AG04449 (cell line): ENCODE measurements at regions not wholly inside any gene's neighbourhood (a gene's known extent, or its start where the extent isn't known, plus 50 kb on each side); places are given as distances from the start of the nearest gene placed in this dataset.

Source experiments
- CTCF ChIA-PET: fragments of 350-600 bp; formaldehyde crosslinking; extraction: SDS; loops from one replicate; lab custom pipeline; 2021; ENCODE audit warnings: antibody characterized with exemption; lab: Yijun Ruan, JAX
- POLR2A ChIA-PET: fragments of 400-600, 350-600 bp; formaldehyde crosslinking; extraction: SDS; loops from one replicate; lab custom pipeline; 2020; ENCODE audit warnings: antibody characterized with exemption, inconsistent platforms; lab: Yijun Ruan, JAX
- DNase-seq: peaks from one replicate; pipeline ENCODE4 v3.0.0-alpha.2; 2010; ENCODE audit warnings: low read depth, low spot score
- H3K4me3 ChIP-seq: 2 replicates; pipeline ENCODE4 v1.5.1; 2011; ENCODE audit warnings: low read depth, mild to moderate bottlenecking, control low read depth, low read length
- CTCF ChIP-seq: IDR thresholded peaks from one replicate; pipeline ENCODE4 v1.5.1; 2011; ENCODE audit warnings: mild to moderate bottlenecking, moderate library complexity, low read length, control low read depth, inconsistent platforms; ENCODE audit not compliant: insufficient read depth; ENCODE audit errors: missing control alignments

- ChIA-PET CTCF (no interaction called here), POLR2A (no interaction called here)
- no peak overlapping the region for H3K4me3 ChIP-seq
- no peak for DNase-seq
- no peak for TF ChIP-seq CTCF
Observed at GRCh38 chr11:33618351-33618710, 82.3 kb downstream of the C11orf91 start.

GRCh38 chr11:33617672-33618350 is 82.8 kb downstream of the C11orf91 start:
- CTCF ChIA-PET: interaction anchor here (1.1 kb wide), 1 partner anchor 13 kb away, joined by 3 read pairs; no protein-coding TSS in a partner anchor
- DNase-seq: no peak
- POLR2A ChIA-PET: no interaction called here
- no peak overlapping the region for H3K4me3 ChIP-seq
- TF ChIP-seq CTCF: no peak

GRCh38 chr11:33616552-33616951 is 84.1 kb downstream of the C11orf91 start:
- POLR2A ChIA-PET: no interaction called here
- no peak overlapping the region for H3K4me3 ChIP-seq
- CTCF ChIA-PET: interaction anchor here (1.1 kb wide), 1 partner anchor 12 kb away, joined by 3 read pairs; no protein-coding TSS in a partner anchor
- no peak for TF ChIP-seq CTCF
- no peak for DNase-seq

- TF ChIP-seq CTCF: no peak
- ChIA-PET POLR2A (interaction anchor here (0.5 kb wide), 1 partner anchor 101 kb away, joined by 3 read pairs; no protein-coding TSS in a partner anchor), CTCF (no interaction called here)
- no peak overlapping the region for H3K4me3 ChIP-seq
- no peak for DNase-seq
Observed at GRCh38 chr11:33615751-33616150, 84.9 kb downstream of the C11orf91 start.

- CTCF ChIA-PET: no interaction called here
- no peak for DNase-seq
- POLR2A ChIA-PET: no interaction called here
- H3K4me3 ChIP-seq: no peak overlapping the region
- no peak for TF ChIP-seq CTCF
Observed at GRCh38 chr11:33613404-33613803, 87.2 kb downstream of the C11orf91 start.

GRCh38 chr11:33610903-33611302 is 89.7 kb downstream of the C11orf91 start:
- DNase-seq: no peak
- ChIA-PET CTCF (no interaction called here), POLR2A (no interaction called here)
- TF ChIP-seq CTCF: no peak
- no peak overlapping the region for H3K4me3 ChIP-seq
